ENCODE measurements at regions not wholly inside any gene's neighbourhood (a gene's known extent, or its start where the extent isn't known, plus 50 kb on each side); places are given as distances from the start of the nearest gene placed in this dataset.

- no peaks in the 10 kb centered on the region for H3K9me3 ChIP-seq (ENCODE audit: control insufficient read depth in 4 of 4, low read length in 3 of 4)
- DNase-seq (ENCODE audit: low spot score): peak; percentile 78
- peaks cover 0 to 4% (median 2%) of the 10 kb centered on the region in 4 donors for H3K4me1 ChIP-seq (ENCODE audit: control insufficient read depth in 4 of 4, insufficient read depth in 4 of 4, low read length in 3 of 4)
- H3K36me3 ChIP-seq (ENCODE audit: control insufficient read depth in 4 of 4, insufficient read depth in 3 of 4, low read depth in 1 of 4, low read length in 3 of 4): no peaks in the 10 kb centered on the region
- H3K27me3 ChIP-seq (ENCODE audit: control insufficient read depth in 4 of 4, insufficient read depth in 4 of 4, low read length in 3 of 4): no peaks in the 10 kb centered on the region
- H3K4me3 ChIP-seq (ENCODE audit: low read depth in 1 of 3, low read length in 3 of 3): no peak overlapping the region
- TF ChIP-seq YY1 (IDR thresholded peaks at IDR 0.05): no peak
- TF ChIP-seq CTCF (IDR thresholded peaks at IDR 0.05; ENCODE audit: low read depth, low read length, missing input control): peak; percentile 87
- TF ChIP-seq RAD21 (IDR thresholded peaks at IDR 0.05): peak; percentile 91 to 93
- no peak overlapping the region for H3K9ac ChIP-seq (ENCODE audit: low read depth in 1 of 2, low read length in 2 of 2)
- 22% methylated on average over 21 of the region's 21 CpGs for WGBS
- H3K27ac ChIP-seq (ENCODE audit: low read depth in 1 of 2, low read length in 2 of 2): no peak overlapping the region
These were observed 65.7 kb upstream of the TOP1 start for GRCh38 chr20:40962733-40963504.

GRCh38 chr20:40963505-40963845 is 65.1 kb upstream of the TOP1 start:
- H3K36me3 ChIP-seq (ENCODE audit: control insufficient read depth in 4 of 4, insufficient read depth in 3 of 4, low read depth in 1 of 4, low read length in 3 of 4): no peaks in the 10 kb centered on the region
- no peak overlapping the region for H3K4me3 ChIP-seq (ENCODE audit: low read depth in 1 of 3, low read length in 3 of 3)
- H3K4me1 ChIP-seq (ENCODE audit: control insufficient read depth in 4 of 4, insufficient read depth in 4 of 4, low read length in 3 of 4): peaks cover 0 to 4% (median 2%) of the 10 kb centered on the region in 4 donors
- DNase-seq (ENCODE audit: low spot score): no peak
- WGBS: 79% methylated on average over 7 of the region's 7 CpGs
- H3K9me3 ChIP-seq (ENCODE audit: control insufficient read depth in 4 of 4, low read length in 3 of 4): no peaks in the 10 kb centered on the region
- H3K27ac ChIP-seq (ENCODE audit: low read depth in 1 of 2, low read length in 2 of 2): no peak overlapping the region
- H3K27me3 ChIP-seq (ENCODE audit: control insufficient read depth in 4 of 4, insufficient read depth in 4 of 4, low read length in 3 of 4): no peaks in the 10 kb centered on the region
- TF ChIP-seq REST (IDR thresholded peaks at IDR 0.05) (no peak), FOXA1 (IDR thresholded peaks at IDR 0.05) (no peak), ZBTB33 (IDR thresholded peaks at IDR 0.05) (no peak), RXRA (IDR thresholded peaks at IDR 0.05) (no peak), ATF3 (IDR thresholded peaks at IDR 0.05) (no peak), HNF4A (conservative IDR thresholded peaks at IDR 0.05) (no peak), JUND (IDR thresholded peaks at IDR 0.05) (no peak), CTCF (IDR thresholded peaks at IDR 0.05; ENCODE audit: low read depth, low read length, missing input control) (no peak), NR2F2 (IDR thresholded peaks at IDR 0.05) (no peak), RAD21 (IDR thresholded peaks at IDR 0.05) (no peak), SP1 (IDR thresholded peaks at IDR 0.05) (no peak), MAX (IDR thresholded peaks at IDR 0.05) (no peak), TAF1 (conservative IDR thresholded peaks at IDR 0.05) (no peak), GABPA (IDR thresholded peaks at IDR 0.05 in 1 of 2, conservative IDR thresholded peaks at IDR 0.05 in 1 of 2) (no peak), FOXA2 (IDR thresholded peaks at IDR 0.05) (no peak)
- no peak overlapping the region for H3K9ac ChIP-seq (ENCODE audit: low read depth in 1 of 2, low read length in 2 of 2)
